ENCODE measurements at regions not wholly inside any gene's neighbourhood (a gene's known extent, or its start where the extent isn't known, plus 50 kb on each side); places are given as distances from the start of the nearest gene placed in this dataset.
"Not testable (repeated sequence)": the region's sequence is repeated elsewhere in the genome, so short reads cannot be mapped to it uniquely, and the experiment has no call there.

GRCh38 chr11:15660496-15660895, 545.8 kb downstream of the INSC start:
- no peak for DNase-seq (ENCODE audit: low read depth)

DNA sequence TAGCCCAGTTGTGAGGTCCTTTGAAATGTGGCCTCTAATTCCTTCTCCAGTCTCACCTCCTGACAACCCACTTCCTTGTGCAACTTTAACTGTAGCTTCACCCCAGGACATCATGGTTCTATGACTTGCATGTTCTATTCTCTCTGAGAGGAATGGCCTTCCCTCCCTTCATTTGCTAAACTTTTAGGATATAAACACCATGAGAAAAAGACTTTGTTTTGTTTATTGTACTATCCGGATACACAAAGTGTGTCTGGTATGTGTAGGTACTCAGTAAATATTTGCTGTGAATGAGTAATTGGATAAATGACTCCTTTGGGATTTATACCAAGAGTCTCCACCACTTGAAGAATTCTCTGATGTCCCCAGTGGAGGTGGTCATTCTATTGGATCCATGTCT, 547.6 kb downstream of the INSC start:
- DNase-seq (ENCODE audit: low read depth): no peak

DNA sequence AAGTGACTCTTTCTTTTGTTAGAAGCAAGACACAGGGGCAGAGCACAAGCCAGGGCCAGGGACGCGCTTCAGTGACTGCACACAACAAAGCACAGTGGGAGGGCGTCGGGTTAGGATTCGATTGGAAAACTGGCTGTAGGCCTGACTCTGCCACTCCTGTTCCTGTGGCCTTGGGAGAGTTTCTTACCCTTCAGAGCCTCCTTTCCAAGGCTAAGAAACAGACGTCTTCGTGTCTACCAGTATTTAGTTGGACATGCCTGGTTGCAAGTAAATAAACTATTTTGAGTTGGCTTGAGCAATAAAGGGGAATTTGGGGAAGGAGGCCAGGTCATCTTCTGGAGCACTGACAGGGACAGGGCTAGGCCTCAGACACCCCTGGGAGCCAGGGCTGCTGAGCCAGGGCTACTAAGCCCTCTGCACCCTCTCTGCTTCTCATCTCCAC, 549.1 kb downstream of the INSC start:
- DNase-seq (ENCODE audit: low read depth): no peak

- DNase-seq (ENCODE audit: low read depth): no peak
These were observed 550.7 kb downstream of the INSC start for GRCh38 chr11:15665368-15665871.

- DNase-seq (ENCODE audit: low read depth): no peak
These were observed 552.5 kb downstream of the INSC start for GRCh38 chr11:15667127-15667725.

DNA sequence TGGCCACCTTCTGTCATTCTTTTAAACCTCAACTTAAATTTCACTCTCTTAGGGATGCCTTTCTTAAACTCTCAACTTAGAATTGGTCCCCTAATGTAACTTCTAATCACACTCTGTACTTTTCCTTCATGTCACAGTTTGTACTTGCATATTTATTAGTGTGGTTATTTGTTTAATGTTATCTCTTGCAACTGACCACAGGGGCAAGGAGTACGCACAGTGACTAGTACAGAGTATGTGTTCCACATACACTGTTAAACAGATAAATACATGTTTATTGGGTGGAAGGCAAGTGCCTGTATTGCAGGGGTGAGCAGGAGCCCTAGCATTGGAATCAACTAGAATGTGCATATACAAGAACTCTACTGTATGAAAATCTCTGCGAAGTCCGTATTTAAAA, 554.0 kb downstream of the INSC start:
- DNase-seq (ENCODE audit: low read depth): no peak

GRCh38 chr11:15670520-15671070, 555.9 kb downstream of the INSC start:
- no peak for DNase-seq (ENCODE audit: low read depth)

DNA sequence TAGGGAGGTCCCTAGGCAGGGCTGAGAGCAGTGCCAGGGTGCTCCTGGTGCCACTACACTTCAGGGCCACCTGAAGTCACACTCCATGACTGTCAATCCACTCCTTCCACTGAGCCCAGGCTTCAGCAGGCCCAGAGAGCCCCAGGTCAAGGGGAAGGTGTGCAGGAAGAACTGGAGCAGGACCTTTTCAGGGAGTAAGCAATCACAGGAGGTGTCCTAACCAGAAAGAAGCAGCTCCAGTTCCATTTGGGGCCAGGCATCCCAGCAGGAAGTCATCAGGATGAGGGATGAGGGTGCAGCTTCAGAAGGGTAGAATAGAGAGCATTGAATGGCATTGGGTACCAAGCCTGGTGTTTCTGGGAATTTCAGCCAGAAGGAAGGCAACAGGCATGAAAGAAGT, 556.5 kb downstream of the INSC start:
- DNase-seq (ENCODE audit: low read depth): no peak

- DNase-seq (ENCODE audit: low read depth): no peak
These were observed 558.1 kb downstream of the INSC start for GRCh38 chr11:15672825-15673224.

GRCh38 chr11:15673408-15673831, 558.7 kb downstream of the INSC start:
- no peak for DNase-seq (ENCODE audit: low read depth)

- no peak for DNase-seq (ENCODE audit: low read depth)
These were observed 560.0 kb downstream of the INSC start for GRCh38 chr11:15674756-15675155.

- no peak for DNase-seq (ENCODE audit: low read depth)
These were observed 561.0 kb downstream of the INSC start for GRCh38 chr11:15675683-15676082.

GRCh38 chr11:15677181-15677580, 562.5 kb downstream of the INSC start:
- no peak for DNase-seq (ENCODE audit: low read depth)

DNA sequence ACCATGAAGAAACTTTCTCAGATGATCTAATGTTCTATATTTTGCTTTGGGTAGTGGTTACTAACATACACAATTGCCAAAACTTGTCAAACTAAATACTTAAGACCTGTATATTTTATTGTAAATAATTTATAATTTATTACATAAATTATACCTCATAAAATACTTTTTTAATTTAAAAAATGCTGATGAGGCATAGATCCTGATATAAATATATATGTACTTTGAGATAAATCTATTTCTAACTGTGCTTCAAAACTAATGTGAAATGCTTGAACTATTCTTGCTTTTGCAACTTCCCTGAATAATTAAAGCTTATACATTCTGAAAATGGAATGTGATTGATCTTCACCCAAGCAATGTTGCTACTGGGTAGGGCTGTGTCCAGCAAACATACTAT, 568.8 kb downstream of the INSC start:
- no peak for DNase-seq (ENCODE audit: low read depth)

DNA sequence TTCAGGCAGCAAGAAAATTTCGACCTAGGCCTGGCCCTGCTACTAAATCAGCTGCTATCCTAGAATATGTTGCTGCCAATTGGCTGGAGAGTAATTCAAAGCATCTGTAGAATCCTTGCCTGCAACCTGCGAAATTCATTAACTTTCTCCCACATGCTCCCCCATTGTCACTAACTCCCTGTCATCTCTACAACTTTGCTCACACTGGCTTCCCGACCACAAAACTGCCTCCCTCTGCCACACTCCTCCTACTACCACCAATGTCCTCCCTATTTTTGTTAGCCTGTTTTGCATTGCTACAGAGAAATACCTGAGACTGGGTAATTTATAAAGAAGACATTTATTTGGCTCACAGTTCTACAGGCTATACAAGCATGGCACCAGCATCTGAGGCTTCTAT, 570.6 kb downstream of the INSC start:
- DNase-seq (ENCODE audit: low read depth): no peak

GRCh38 chr11:15686259-15686658, 571.5 kb downstream of the INSC start:
- DNase-seq (ENCODE audit: low read depth): not testable (repeated sequence)

GRCh38 chr11:15687342-15687741, 572.6 kb downstream of the INSC start:
- no peak for DNase-seq (ENCODE audit: low read depth)

GRCh38 chr11:15688351-15688792, 573.6 kb downstream of the INSC start:
- no peak for DNase-seq (ENCODE audit: low read depth)

DNA sequence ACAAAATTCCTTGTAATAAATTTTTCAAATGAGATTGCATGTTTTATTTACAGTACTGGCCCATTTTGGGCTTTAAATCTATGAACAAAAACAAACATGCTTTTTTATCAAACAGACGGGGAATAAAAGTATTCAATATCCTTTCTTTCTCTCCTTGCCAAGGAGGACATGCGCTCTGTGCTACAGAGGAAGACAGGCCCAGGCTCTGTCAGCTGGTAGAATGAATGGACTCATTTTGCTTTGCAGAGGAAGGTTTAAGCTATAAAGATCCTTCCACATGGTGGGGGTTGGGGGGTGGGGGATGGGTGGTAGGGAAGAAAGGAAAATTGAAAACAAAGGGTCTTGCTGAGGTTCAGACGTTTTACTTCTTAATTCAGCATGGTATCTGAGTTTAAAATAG, 575.6 kb downstream of the INSC start:
- DNase-seq (ENCODE audit: low read depth): no peak

GRCh38 chr11:15692739-15693138, 578.0 kb downstream of the INSC start:
- no peak for DNase-seq (ENCODE audit: low read depth)

DNA sequence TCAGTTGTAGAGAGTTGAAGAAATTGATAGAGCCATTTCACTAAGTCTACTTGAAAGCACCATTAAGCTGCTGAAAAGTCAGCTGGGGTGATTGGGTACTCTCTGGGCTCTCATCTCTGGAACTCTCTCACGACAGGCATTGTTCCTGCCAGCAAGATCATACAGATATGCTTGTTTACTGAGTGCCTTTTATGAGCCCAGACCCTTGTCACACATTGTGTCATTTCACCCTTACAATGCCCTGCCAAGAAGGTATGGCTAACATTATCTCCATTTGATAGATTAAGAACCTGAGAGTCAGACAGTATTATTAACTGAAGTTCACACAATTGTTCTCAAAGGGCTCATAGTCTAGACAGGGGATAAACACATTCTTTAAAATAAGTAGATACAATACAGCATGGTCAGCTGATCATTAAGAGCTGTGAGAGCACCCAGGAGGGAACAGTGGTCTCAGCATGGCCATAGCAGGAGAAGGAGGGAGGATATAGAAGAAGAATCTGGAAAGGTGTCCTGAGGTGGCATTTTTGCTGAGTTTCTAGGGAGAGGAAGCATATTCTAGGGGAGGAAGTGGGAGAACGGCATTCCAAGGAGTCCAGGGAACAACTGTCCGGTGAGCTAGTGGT, 580.5 kb downstream of the INSC start:
- no peak for DNase-seq (ENCODE audit: low read depth)

GRCh38 chr11:15696069-15696468, 581.3 kb downstream of the INSC start:
- no peak for DNase-seq (ENCODE audit: low read depth)

DNA sequence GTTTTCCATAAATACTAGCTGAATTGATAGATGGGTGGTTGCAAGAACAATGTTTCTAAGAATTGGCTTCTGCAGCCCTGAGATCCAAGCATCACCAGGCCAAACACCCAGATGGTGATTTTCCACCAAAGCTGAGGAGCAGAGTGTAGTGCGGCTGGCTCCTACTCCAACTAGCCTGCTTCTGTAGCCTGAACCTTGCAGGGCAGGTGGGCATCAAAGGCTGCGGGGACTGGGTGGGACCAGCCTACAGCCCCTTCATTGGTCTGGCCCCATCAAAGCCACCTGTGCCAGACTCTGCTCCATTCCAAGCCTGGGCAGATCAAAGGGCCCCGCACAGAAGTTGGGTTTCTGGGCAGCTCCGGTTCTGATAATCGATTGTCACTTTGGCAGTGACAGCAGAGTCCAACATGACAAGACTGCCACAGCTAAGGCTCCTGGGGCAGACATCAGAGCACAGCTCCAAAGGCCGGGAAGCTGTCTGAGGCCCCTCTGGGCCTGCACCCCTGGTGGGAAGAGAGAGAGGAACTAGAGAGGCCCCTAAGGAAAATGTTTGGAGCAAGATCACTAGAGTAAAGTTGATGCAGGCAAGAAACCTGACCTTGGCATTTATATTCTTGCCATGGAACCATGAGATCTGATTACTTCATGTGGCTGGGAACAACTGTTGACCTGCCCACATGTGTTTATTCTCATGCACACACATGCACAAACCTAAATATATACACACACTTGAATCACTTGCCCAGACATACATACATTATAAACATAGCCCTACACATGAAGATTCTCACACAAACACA, 582.9 kb downstream of the INSC start:
- no peak for DNase-seq (ENCODE audit: low read depth)
